ENCODE measurements at regions not wholly inside any gene's neighbourhood (a gene's known extent, or its start where the extent isn't known, plus 50 kb on each side); places are given as distances from the start of the nearest gene placed in this dataset.

- DNase-seq (ENCODE audit: low read depth in 2 of 2) = no peak
These were observed 53.7 kb upstream of the HSD17B12 start for GRCh38 chr11:43626798-43627197.
